ENCODE measurements at regions not wholly inside any gene's neighbourhood (a gene's known extent, or its start where the extent isn't known, plus 50 kb on each side); places are given as distances from the start of the nearest gene placed in this dataset.

DNA sequence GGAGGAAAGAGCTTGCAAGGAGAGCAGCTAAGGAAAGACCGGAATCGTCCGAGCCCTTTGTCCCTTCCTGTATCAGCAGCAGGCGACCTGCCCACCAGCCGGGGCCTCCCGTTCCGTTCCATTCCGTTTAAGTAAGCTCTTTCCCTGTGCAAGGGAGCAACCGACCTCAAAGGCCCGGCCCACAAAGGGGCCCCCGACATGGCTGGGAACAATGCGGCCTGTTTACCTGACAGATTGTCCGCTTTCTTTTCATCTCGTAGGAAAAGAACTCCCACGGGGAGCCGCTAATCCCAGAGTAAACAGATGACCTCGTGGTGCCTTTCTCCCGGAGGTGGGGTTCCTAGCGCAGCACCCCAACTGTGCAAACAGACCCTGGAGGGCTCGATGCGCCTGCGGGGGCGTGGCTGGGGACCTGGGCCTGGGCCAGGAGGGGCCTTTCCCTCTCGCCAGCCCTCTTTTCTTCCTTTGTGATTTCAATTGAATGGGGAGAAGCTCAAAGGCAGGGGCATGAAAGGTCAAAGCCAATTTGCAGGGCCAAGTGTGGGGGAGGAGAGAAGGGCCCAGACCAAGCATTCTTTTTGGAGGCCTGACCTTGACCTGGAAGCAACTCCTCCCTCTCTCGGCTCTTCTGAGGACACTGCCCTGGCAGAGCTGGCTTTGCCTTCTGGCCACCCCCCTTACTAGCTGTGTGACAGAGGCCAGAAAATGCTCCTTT, 120.2 kb downstream of the INHBB start:
- peaks cover 44% of the 10 kb centered on the region for H3K27me3 Mint-ChIP-seq
- CTCF ChIA-PET, result no interaction called here
- no peaks in the 10 kb centered on the region for H3K9me3 Mint-ChIP-seq
- H3K4me3 Mint-ChIP-seq, result no peak overlapping the region
- H3K4me1 Mint-ChIP-seq, result no peaks in the 10 kb centered on the region
- no peak overlapping the region for H3K27ac Mint-ChIP-seq
- no peak for DNase-seq
- H3K36me3 Mint-ChIP-seq, result no peaks in the 10 kb centered on the region

DNA sequence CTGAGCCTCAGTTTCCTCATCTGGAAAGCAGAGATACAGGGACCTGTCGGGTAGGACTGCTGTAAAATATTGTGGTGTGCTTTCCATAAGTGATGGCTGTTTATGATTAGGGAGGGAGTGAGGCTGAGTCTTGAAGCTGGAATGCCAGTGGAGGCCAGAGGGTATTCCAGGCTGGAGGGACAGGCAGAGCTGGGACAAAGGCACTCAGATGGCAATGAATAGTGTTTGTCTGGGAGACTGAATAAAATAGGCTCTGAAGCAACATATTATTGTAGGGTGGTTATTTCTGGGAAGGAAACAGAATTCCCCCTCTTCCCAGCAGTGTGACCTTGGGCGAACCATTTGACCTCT, 120.7 kb downstream of the INHBB start:
- no peaks in the 10 kb centered on the region for H3K9me3 Mint-ChIP-seq
- no peaks in the 10 kb centered on the region for H3K4me1 Mint-ChIP-seq
- no peak overlapping the region for H3K27ac Mint-ChIP-seq
- CTCF ChIA-PET, result no interaction called here
- no peaks in the 10 kb centered on the region for H3K36me3 Mint-ChIP-seq
- no peak overlapping the region for H3K4me3 Mint-ChIP-seq
- peaks cover 44% of the 10 kb centered on the region for H3K27me3 Mint-ChIP-seq
- DNase-seq, result no peak

GRCh38 chr2:120468136-120468535, 122.2 kb downstream of the INHBB start:
- H3K27ac Mint-ChIP-seq, result peak overlapping the region; percentile 28
- CTCF ChIA-PET, result no interaction called here

DNA sequence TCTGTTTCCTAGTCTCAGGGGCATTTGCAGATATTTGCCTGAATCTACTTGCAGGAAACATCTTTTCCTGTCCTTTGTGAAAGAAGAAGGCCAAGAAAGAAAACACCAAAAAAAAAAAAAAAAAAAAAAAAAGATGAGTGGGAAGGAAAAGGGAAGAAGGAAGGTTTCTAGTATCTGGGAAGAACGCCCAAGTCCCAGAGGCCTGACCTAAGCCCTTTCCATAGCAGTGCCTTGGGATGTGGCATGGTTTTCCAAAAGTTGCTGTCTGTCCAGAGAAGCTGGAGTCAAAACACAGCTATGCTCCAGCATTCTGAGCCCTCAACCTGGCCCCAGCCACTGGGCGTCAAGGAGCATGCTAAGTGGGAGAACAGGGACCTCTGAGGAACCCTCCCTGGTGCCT, 123.5 kb downstream of the INHBB start:
- H3K4me3 Mint-ChIP-seq, result no peak overlapping the region
- CTCF ChIA-PET, result no interaction called here
- peaks cover 32% of the 10 kb centered on the region for H3K27me3 Mint-ChIP-seq
- H3K4me1 Mint-ChIP-seq, result no peaks in the 10 kb centered on the region
- no peaks in the 10 kb centered on the region for H3K36me3 Mint-ChIP-seq
- no peak for DNase-seq
- no peak overlapping the region for H3K27ac Mint-ChIP-seq
- no peaks in the 10 kb centered on the region for H3K9me3 Mint-ChIP-seq

More at GRCh38 chr2:120468136-120468535, 122.2 kb downstream of the INHBB start:
- Mint-ChIP-seq H3K36me3 (no peaks in the 10 kb centered on the region), H3K4me3 (no peak overlapping the region), H3K27me3 (peaks cover 35% of the 10 kb centered on the region), H3K4me1 (no peaks in the 10 kb centered on the region), H3K9me3 (no peaks in the 10 kb centered on the region)
- DNase-seq, result no peak

DNA sequence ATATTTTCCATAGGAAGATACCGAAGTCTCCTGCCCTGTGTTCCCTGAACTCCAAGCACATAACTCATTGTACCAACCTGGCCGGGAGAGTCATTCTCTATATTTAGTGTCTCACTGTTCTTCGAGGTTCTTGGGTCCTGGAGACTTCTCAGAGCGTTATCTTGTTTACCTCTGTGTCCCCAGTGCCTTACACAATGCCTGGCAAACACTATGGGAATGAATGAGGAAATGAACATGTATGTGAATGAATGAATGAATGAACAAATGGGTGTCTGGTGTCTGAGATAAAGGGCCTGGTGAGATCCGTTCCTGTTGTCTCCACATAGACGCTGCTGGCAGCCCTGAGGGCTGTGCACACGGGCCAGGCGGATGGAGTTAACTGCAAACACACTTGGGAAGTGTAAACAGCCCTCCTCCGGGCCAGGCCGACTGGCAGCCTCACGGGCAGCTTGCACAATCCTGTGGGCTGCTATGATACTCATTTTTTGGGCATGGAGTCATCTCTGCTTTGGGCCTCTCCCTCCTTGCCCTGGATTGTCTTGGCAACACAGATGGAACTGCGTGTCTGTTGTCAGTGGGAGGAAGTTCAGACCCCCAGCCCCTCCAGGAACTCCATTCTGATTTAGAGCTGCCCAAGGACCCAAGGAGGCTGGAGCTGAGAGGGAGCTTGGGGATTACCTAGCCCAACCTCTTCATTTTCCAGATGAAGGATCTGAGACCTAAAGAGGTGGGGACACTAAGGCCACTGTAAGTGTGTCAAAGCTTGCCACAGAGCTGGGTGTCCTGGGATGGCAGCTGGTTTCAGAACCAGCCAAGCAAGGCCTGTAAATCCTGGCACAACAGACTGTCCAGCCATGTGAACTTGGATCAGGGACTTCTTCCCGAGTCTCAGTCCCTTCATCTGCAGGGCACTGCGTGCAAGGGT, 124.4 kb downstream of the INHBB start:
- H3K9me3 Mint-ChIP-seq, result no peaks in the 10 kb centered on the region
- H3K27me3 Mint-ChIP-seq, result peaks cover 28% of the 10 kb centered on the region
- DNase-seq, result no peak
- H3K4me1 Mint-ChIP-seq, result no peaks in the 10 kb centered on the region
- no peaks in the 10 kb centered on the region for H3K36me3 Mint-ChIP-seq
- H3K27ac Mint-ChIP-seq, result no peak overlapping the region
- H3K4me3 Mint-ChIP-seq, result no peak overlapping the region
- CTCF ChIA-PET, result no interaction called here

DNA sequence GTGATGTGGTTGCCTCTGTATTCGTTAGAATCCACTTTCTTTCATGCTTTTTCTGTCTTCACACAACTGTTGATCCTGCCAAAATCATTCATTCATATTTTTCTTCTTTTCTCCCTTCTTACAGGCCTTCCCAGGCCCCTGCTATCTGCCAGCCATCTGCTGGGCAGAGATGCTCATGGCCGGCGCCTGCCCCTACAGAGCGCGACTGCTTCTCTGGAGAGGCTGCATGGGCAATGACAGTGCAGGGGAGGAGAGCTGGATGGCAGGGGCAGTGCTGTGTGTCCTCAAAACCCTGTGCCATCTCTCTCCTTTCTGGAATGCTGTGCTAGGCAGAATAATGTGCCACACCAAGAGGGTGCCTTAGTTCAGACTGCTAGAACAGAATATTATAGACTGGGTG, 125.2 kb downstream of the INHBB start:
- CTCF ChIA-PET, result no interaction called here
- Mint-ChIP-seq H3K36me3 (no peaks in the 10 kb centered on the region), H3K27ac (no peak overlapping the region), H3K27me3 (peaks cover 26% of the 10 kb centered on the region), H3K4me3 (no peak overlapping the region), H3K4me1 (no peaks in the 10 kb centered on the region), H3K9me3 (no peaks in the 10 kb centered on the region)
- no peak for DNase-seq

GRCh38 chr2:120472031-120472430, 126.1 kb downstream of the INHBB start:
- no peak for DNase-seq
- no peak overlapping the region for H3K27ac Mint-ChIP-seq
- H3K36me3 Mint-ChIP-seq, result no peaks in the 10 kb centered on the region
- H3K4me1 Mint-ChIP-seq, result no peaks in the 10 kb centered on the region
- no peaks in the 10 kb centered on the region for H3K9me3 Mint-ChIP-seq
- H3K4me3 Mint-ChIP-seq, result no peak overlapping the region
- H3K27me3 Mint-ChIP-seq, result peaks cover 25% of the 10 kb centered on the region
- CTCF ChIA-PET, result no interaction called here

GRCh38 chr2:120472891-120473309, 127.0 kb downstream of the INHBB start:
- CTCF ChIA-PET, result no interaction called here
- no peak for DNase-seq

DNA sequence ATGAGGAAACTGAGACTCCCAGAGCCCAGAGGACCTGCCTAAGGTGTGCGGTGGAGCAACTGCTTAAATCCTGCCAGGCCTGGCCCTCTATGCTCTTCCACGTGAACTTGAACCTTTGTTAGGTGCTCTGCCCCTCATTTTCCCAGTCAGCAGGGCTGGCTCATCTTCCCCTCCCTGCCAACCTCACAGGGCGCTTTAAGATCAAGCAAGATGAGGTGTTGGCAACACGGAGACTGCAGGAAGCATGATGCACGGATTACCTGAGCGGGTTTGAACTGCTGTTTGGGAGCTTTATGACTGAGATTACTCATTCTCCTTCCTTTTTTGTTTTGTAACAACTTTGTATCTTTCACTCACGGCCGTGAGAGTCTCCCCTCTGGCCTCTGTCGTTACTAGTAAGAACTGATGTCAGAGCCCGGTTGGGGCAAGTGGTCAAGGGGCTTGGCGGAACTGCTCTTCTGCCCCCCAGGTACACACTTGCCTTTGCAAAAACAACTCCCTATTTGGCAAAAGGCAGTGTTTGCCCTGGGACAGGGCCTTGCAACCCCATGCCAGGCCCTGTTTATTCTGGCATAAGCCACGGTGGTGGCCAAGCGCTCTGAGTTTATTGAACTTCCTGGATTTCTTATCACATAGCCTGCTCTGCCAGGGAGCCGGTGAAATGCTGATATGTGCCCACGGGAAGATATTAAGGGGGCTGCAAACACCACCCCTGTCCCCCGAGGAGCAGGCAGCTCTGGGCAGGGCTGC, 127.8 kb downstream of the INHBB start:
- no peaks in the 10 kb centered on the region for H3K9me3 Mint-ChIP-seq
- no peaks in the 10 kb centered on the region for H3K36me3 Mint-ChIP-seq
- DNase-seq, result no peak

More at GRCh38 chr2:120472891-120473309, 127.0 kb downstream of the INHBB start:
- Mint-ChIP-seq H3K4me3 (no peak overlapping the region), H3K36me3 (no peaks in the 10 kb centered on the region), H3K4me1 (no peaks in the 10 kb centered on the region), H3K27ac (no peak overlapping the region), H3K27me3 (peaks cover 19% of the 10 kb centered on the region), H3K9me3 (no peaks in the 10 kb centered on the region)

DNA sequence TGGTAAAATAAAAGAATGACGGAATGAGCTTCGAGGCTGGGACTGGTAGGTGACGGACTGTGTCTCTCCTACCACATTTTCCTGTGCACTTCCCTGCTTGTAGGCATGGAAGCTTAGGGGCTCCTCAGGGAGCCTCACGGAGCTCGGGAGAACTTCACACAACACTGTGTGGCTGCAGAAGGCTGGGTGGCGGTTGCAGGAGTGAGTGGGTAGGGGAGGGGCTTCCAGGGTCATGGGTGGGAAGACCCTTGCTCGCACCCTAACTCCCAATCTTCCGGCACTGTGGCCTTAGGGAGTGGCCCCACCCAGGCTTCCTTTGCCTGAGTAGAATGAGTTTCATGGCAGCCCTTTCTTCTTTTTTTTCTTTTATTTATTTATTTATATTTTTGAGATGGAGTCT, 128.6 kb downstream of the INHBB start:
- peaks cover 16% of the 10 kb centered on the region for H3K27me3 Mint-ChIP-seq

More for the DNA sequence above, 127.8 kb downstream of the INHBB start:
- CTCF ChIA-PET, result no interaction called here
- Mint-ChIP-seq H3K27me3 (peaks cover 19% of the 10 kb centered on the region), H3K4me1 (no peaks in the 10 kb centered on the region), H3K27ac (no peak overlapping the region), H3K4me3 (no peak overlapping the region)

DNA sequence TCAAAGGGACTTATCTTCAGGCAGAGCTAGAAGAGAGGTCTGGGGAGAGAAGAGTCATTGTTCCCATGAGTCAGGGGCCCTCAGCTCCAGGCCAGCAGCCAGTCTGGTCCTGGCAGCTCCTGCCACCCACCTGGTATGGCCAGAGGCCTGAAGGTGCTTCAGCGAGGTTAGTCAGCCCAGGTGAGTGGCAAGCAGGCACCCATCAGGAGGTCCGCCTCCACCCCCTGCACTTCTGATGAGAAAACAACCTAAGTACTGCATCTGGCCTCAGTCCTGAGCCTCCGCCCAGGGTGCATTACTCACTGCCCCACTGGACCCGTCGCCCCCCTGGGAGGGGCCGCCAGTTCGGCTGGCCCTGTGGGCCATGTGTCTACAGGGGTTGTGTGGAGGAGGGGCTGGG, 130.2 kb downstream of the INHBB start:
- H3K27me3 Mint-ChIP-seq, result peaks cover 5% of the 10 kb centered on the region
- no peaks in the 10 kb centered on the region for H3K4me1 Mint-ChIP-seq
- no peak overlapping the region for H3K27ac Mint-ChIP-seq
- no peaks in the 10 kb centered on the region for H3K9me3 Mint-ChIP-seq
- no peaks in the 10 kb centered on the region for H3K36me3 Mint-ChIP-seq
- no peak overlapping the region for H3K4me3 Mint-ChIP-seq
- CTCF ChIA-PET, result no interaction called here
- DNase-seq, result no peak

More for the DNA sequence above, 128.6 kb downstream of the INHBB start:
- no peaks in the 10 kb centered on the region for H3K9me3 Mint-ChIP-seq
- H3K4me1 Mint-ChIP-seq, result no peaks in the 10 kb centered on the region
- CTCF ChIA-PET, result no interaction called here
- H3K27ac Mint-ChIP-seq, result no peak overlapping the region
- no peak overlapping the region for H3K4me3 Mint-ChIP-seq
- no peak for DNase-seq
- no peaks in the 10 kb centered on the region for H3K36me3 Mint-ChIP-seq

DNA sequence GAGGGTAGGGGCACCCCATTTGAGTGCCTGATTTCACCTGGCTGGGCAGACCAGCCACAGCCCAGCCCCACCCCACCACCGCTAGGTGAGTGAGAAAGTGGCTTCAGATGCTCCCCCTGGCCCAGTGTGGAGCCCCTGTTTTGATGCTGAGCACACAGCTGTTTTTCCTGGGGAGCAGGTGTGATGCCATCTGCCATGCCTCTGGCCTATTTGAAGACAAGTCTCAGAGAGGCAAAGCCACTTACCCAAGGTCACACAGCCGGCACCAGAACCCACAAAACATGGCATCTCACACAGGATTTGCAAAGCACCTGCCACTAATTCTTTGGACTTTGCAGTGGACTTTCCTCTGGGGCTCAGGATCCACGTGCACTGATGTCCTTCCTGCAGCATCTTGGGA, 131.3 kb downstream of the INHBB start:
- Mint-ChIP-seq H3K4me1 (no peaks in the 10 kb centered on the region), H3K36me3 (no peaks in the 10 kb centered on the region), H3K9me3 (no peaks in the 10 kb centered on the region), H3K27ac (no peak overlapping the region), H3K27me3 (no peaks in the 10 kb centered on the region), H3K4me3 (no peak overlapping the region)
- CTCF ChIA-PET, result no interaction called here
- no peak for DNase-seq

DNA sequence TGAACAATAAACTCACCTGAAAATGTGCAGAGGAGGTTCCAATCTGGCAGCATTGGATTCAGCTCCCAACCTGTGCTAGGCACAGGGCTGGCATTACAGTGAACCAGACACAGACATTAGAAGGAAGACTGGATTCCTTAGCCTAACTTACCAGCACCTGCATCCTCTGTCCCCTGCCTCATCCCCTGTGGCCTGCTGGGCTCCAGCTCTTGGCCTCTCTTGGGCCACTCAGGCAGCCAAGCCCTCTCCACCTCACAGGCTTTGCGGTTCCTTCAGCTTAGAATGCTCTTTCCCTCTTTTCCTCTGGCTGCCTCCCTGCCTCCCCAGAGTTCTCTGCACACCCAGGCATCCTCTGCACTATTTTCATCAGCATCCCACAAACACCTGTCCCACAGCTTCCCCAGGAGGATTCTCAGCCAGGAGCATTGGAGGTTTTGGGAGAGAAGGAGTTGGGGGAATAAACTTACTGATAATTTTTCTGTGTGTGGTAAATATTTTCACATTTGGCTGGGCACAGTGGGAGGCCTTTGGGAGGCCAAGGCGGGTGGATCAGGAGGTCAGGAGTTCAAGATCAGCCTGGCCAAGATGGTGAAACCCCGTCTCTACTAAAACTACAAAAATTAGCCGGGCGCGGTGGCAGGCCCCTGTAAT, 132.0 kb downstream of the INHBB start:
- Mint-ChIP-seq H3K27me3 (no peaks in the 10 kb centered on the region), H3K27ac (no peak overlapping the region), H3K9me3 (no peaks in the 10 kb centered on the region), H3K4me1 (no peaks in the 10 kb centered on the region), H3K36me3 (no peaks in the 10 kb centered on the region), H3K4me3 (no peak overlapping the region)
- no peak for DNase-seq
- CTCF ChIA-PET, result no interaction called here

GRCh38 chr2:120480346-120480902, 134.5 kb downstream of the INHBB start:
- no peaks in the 10 kb centered on the region for H3K9me3 Mint-ChIP-seq
- H3K27ac Mint-ChIP-seq, result no peak overlapping the region
- no peaks in the 10 kb centered on the region for H3K27me3 Mint-ChIP-seq
- CTCF ChIA-PET, result no interaction called here
- no peaks in the 10 kb centered on the region for H3K4me1 Mint-ChIP-seq
- H3K36me3 Mint-ChIP-seq, result no peaks in the 10 kb centered on the region
- no peak for DNase-seq
- no peak overlapping the region for H3K4me3 Mint-ChIP-seq
